Neuronal stem cell (in vitro differentiated cells): ENCODE measurements at regions not wholly inside any gene's neighbourhood (a gene's known extent, or its start where the extent isn't known, plus 50 kb on each side); places are given as distances from the start of the nearest gene placed in this dataset. TPM values are rescaled to one million over a fixed set of nuclear protein-coding genes. Genes with fewer than 3 reads are reported as not detected.

Source experiments
- small RNA-seq: library from polyadenylated mRNA; stranded (forward); fragments of <200 nt; extraction: miRNeasy Mini kit (QIAGEN cat#:217004); gene quantifications from one replicate; pipeline ENCODE3, GENCODE V24; 2013; ENCODE audit not compliant: insufficient read depth

Small RNAs in the stretch of these regions (small RNA-seq; reads per million reads assigned to genes)
- not detected for gene RNA5SP181
